ENCODE measurements at regions not wholly inside any gene's neighbourhood (a gene's known extent, or its start where the extent isn't known, plus 50 kb on each side); places are given as distances from the start of the nearest gene placed in this dataset.
"Not testable (repeated sequence)": the region's sequence is repeated elsewhere in the genome, so short reads cannot be mapped to it uniquely, and the experiment has no call there.

- DNase-seq (ENCODE audit: low spot score) = no peak
Measured at GRCh38 chr18:67007085-67007484, 403.2 kb upstream of the CDH19 start.

- no peak for DNase-seq (ENCODE audit: low spot score)
Measured at GRCh38 chr18:67001052-67001451, 397.2 kb upstream of the CDH19 start.

- DNase-seq (ENCODE audit: low spot score) = no peak
Measured at GRCh38 chr18:66999003-66999402, 395.1 kb upstream of the CDH19 start.

- DNase-seq (ENCODE audit: low spot score) = no peak
Measured at GRCh38 chr18:66995270-66995669, 391.4 kb upstream of the CDH19 start.

GRCh38 chr18:66994790-66995189 lies 390.9 kb upstream of the CDH19 start:
- DNase-seq (ENCODE audit: low spot score) = no peak

GRCh38 chr18:66993492-66993891 lies 389.6 kb upstream of the CDH19 start:
- DNase-seq (ENCODE audit: low spot score) = no peak

GRCh38 chr18:66990909-66991308 lies 387.0 kb upstream of the CDH19 start:
- no peak for DNase-seq (ENCODE audit: low spot score)

- no peak for DNase-seq (ENCODE audit: low spot score)
Measured at GRCh38 chr18:66979009-66979408, 375.1 kb upstream of the CDH19 start.

GRCh38 chr18:66972681-66973080 lies 368.8 kb upstream of the CDH19 start:
- DNase-seq (ENCODE audit: low spot score) = no peak

- DNase-seq (ENCODE audit: low spot score) = no peak
Measured at GRCh38 chr18:66971960-66972359, 368.1 kb upstream of the CDH19 start.

GRCh38 chr18:66966171-66966570 lies 362.3 kb upstream of the CDH19 start:
- no peak for DNase-seq (ENCODE audit: low spot score)

- no peak for DNase-seq (ENCODE audit: low spot score)
Measured at GRCh38 chr18:66958309-66958708, 354.4 kb upstream of the CDH19 start.

GRCh38 chr18:66951750-66952149 lies 347.9 kb upstream of the CDH19 start:
- no peak for DNase-seq (ENCODE audit: low spot score)

- DNase-seq (ENCODE audit: low spot score) = no peak
Measured at GRCh38 chr18:66949419-66949818, 345.5 kb upstream of the CDH19 start.

GRCh38 chr18:66937546-66937945 lies 333.7 kb upstream of the CDH19 start:
- no peak for DNase-seq (ENCODE audit: low spot score)

- DNase-seq (ENCODE audit: low spot score) = no peak
Measured at GRCh38 chr18:66931010-66931409, 327.1 kb upstream of the CDH19 start.

GRCh38 chr18:66916834-66917233 lies 312.9 kb upstream of the CDH19 start:
- no peak for DNase-seq (ENCODE audit: low spot score)

GRCh38 chr18:66900837-66901236 lies 296.9 kb upstream of the CDH19 start:
- no peak for DNase-seq (ENCODE audit: low spot score)

- DNase-seq (ENCODE audit: low spot score) = no peak
Measured at GRCh38 chr18:66895631-66896030, 291.7 kb upstream of the CDH19 start.

GRCh38 chr18:66894851-66895250 lies 291.0 kb upstream of the CDH19 start:
- no peak for DNase-seq (ENCODE audit: low spot score)

- DNase-seq (ENCODE audit: low spot score) = not testable (repeated sequence)
Measured at GRCh38 chr18:66892388-66892787, 288.5 kb upstream of the CDH19 start.

- no peak for DNase-seq (ENCODE audit: low spot score)
Measured at GRCh38 chr18:66874812-66875474, 271.1 kb upstream of the CDH19 start.

- no peak for DNase-seq (ENCODE audit: low spot score)
Measured at GRCh38 chr18:66874375-66874774, 270.5 kb upstream of the CDH19 start.

GRCh38 chr18:66873899-66874298 lies 270.0 kb upstream of the CDH19 start:
- no peak for DNase-seq (ENCODE audit: low spot score)

- no peak for DNase-seq (ENCODE audit: low spot score)
Measured at GRCh38 chr18:66872277-66872676, 268.4 kb upstream of the CDH19 start.

Data from germinal center (tissue), 1 donor.